ENCODE measurements at regions not wholly inside any gene's neighbourhood (a gene's known extent, or its start where the extent isn't known, plus 50 kb on each side); places are given as distances from the start of the nearest gene placed in this dataset.

DNA sequence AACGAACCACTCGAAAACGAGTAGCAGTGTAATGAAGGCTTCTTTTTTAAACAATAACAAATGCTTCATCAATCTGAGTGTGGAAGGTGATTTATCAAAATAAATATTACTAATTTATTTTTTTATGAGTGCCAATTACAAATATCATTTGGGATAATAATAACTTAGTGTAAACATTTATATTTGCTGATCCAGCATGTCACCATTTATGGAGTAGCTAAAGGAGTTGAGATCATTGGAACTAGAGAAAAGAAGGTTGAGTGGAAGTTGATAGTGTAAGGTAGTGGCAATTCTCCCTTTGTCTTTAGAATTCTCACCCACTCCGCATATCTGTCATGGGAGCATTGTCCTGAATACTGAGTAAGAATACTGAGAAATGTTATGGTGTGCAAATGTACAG, 67.1 kb upstream of the KIF26B start:
- TF ChIP-seq SUZ12 (IDR thresholded peaks at IDR 0.05) = no peak
- TF ChIP-seq ARNT (IDR thresholded peaks at IDR 0.05) = no peak
- TF ChIP-seq PKNOX1 (IDR thresholded peaks at IDR 0.05) = no peak
- TF ChIP-seq HDGF (IDR thresholded peaks at IDR 0.05; ENCODE audit: borderline replicate concordance) = no peak
- no peak for TF ChIP-seq ELF4 (IDR thresholded peaks at IDR 0.05)

Data from HEK293T (cell line).